Fibroblast of upper back skin (primary cell): ENCODE measurements at regions not wholly inside any gene's neighbourhood (a gene's known extent, or its start where the extent isn't known, plus 50 kb on each side); places are given as distances from the start of the nearest gene placed in this dataset.

Experiments
- DNase-seq: peaks from one replicate; pipeline ENCODE4 v3.0.0-alpha.2; 2013

- no peak for DNase-seq
Observed at GRCh38 chr6:88558981-88559380, 392.8 kb upstream of the CNR1 start.

DNA sequence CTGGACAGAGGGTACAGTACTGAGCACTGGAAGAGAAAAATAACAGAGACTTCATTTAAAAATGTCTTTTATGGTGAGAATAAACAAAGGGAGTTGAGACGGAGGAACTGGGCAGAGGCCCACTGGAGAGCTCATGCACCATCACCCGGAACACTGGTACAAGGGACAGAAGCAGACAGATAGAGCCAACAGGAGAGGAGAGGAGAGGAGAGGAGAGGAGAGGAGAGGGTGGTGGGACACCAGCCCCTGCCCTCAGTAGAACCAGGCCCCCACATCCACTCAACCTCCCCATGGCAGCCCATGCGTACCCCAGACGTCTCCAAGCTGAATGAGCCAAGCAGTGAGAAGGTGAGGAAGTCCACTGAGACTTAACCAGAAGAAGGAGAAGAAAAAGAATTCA lies 390.5 kb upstream of the CNR1 start:
- no peak for DNase-seq

DNA sequence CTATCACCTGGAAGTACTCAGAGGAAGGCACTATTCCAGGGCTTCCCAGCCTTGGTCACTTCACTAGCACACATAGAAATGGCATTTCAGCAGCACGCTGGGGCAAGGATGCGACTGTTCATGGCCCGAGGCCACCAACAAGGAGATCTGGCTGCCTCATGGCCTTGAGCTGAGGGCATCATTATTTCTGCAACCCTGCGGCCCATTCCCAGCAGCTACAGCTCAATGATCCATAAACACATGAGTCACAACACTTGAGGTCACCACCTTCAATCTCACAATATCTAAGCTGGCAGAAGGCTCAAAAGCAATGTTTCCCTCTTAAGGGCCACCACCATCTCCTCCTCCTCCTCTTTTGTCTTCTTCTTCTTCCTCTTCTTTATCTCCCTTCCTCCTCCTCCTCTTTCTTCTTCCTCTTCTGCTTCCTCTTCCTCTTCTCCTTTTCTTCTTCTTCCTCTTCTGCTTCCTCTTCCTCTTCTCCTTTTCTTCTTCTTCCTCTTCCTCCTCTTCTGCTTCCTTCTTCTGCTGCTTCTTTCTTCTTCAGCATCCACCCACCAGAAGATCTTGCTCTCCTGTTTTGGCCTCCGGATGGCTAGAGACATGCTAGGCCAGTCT lies 382.9 kb upstream of the CNR1 start:
- no peak for DNase-seq

- DNase-seq = no peak
Observed at GRCh38 chr6:88547768-88548167, 381.6 kb upstream of the CNR1 start.

GRCh38 chr6:88545991-88546390 lies 379.8 kb upstream of the CNR1 start:
- no peak for DNase-seq

DNA sequence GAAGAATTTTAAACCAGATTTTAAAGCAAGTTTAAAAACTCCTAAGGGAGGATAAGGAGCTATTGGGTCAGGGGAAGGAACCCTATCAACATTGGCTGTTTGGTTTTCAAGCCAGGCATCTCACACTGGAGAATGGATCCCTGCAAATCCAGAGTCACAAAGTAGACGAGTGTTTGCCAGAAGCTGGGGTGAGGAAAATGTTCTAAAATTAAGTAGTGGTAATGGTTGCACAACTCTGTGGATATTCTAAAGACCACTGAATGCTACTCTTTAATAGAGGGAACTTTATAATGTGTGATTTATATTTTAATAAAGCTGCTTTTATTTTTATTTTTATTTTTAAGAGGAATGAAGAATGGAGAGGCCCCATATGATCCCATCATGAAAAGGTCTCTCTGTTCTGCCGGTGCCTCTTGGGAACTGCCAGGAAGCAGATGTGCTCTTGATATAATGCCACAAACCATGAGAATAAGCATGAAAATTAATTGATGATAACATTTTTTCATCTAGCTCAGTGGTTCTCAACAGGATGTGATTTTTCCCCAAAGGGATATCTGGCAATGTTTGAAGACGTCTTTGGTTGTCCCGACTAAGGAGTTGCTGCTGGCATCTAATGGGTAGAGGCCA lies 379.0 kb upstream of the CNR1 start:
- DNase-seq = no peak

DNA sequence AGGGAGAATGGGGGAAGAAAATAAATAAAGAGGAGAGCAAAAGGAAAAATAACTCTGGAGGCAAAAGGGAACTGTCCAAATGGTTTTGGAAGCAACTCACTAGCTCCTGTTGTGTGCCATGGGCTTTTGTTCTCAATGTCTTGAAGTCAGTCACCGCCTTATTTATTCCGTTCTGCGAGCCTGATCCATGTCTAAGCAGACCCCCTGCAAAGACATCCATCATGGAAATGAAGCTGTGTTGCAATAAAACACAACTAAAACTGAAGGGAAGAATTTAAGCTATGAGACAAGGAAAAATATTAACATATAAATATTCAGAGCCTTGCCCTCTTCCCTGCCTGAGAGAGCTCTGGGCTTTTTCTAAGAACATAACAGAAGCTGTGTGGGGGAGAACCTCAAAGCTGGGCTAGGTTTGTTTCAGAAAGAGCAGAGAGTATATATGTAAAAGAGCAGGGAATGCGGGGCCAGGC lies 373.2 kb upstream of the CNR1 start:
- DNase-seq = peak; percentile 9

- no peak for DNase-seq
Observed at GRCh38 chr6:88538840-88539239, 372.7 kb upstream of the CNR1 start.

DNA sequence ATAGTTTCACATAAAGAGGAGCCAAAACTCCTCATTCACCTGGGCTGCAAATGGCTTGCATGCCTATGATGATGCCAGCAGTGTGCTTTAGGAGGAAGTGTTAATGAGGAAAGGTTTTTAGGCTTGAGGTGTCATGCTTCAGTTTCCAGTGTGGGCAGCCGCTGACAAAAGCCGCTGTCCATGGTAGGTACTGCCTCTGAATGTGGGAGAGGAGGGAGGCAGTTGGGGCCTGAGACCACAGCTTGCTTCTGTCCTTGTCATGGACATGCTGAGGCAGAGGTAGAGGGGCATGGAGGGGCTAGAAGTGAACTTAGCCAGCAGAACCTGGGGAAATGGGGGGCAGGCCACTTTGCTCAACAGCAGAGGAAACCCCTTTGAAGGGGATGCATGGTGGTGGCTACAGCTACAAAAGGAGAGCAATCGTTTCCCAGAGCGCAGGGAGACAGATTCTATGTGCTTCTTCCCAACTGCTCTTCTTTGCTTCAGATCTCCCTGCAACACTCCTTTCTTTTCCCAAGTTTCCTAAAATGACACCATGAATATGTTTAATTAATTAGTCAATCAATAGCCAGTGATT lies 372.1 kb upstream of the CNR1 start:
- DNase-seq = no peak

GRCh38 chr6:88536071-88536625 lies 370.0 kb upstream of the CNR1 start:
- DNase-seq = no peak

DNA sequence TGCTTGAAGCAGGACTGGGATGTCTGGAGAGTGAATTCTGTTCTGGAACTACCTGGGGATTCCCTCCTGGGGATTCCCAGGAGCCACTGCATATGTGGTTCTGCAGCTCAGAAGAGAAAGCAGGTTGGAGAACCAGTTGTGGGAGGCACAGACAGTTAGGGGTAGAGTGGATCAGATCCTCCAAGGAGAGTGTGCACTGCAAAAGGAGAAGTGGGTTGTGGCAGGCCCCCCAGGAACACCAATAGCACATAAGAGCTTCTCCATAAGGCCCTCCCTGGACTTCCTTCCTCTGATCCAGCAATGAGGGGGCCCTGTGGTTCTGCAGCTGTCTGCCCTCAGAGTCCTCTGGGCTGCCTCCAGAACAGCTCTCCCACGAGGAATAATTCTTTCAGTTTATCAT lies 369.2 kb upstream of the CNR1 start:
- DNase-seq = no peak

DNA sequence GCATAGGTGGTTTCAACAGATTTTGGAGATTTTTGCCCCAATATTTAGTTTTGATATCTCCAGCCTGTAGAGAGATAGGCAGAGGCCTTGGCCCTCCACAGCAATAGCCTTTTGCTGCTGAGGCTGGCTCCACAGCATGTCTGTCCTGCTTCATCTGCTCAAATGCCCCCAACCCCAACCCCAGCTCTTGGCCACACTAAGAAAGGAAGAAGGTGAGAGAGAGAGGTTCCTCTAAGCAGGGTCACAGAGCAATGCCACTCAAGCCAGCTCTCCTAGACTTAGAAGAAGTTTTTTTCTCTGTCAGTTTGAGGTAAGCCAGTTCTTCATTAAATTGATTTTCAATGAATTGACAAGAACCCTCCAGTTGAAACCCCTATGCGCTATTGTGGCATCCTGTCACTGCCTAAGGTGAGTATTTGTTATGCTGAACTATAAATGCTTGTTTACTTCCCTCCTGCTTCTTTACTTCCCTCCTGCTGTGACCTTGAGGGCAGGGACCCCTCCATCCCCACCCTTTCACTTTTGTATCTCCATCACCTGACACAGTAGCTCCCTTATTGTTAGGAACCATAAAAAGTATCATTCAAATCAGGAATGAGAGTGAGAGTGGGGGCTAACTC lies 366.2 kb upstream of the CNR1 start:
- no peak for DNase-seq

DNA sequence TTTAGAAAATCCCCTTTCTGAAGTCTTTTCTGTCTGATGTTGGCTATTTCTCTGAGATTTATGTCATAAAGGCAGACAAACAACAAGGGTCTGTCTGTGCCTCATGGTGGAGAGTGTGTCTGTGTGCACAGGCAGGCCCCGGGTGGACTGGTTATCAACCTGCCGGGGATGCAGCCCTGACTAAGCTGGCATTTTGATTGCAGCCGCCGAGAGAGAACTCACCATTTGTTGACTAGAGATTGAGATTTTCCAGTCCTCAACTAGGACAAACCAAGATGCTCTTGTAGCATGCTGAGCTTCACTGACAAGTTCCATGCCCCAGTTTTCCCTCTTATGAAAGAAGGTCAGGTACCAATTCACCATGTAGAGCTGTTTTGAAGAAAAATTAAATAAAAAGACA lies 363.6 kb upstream of the CNR1 start:
- DNase-seq = no peak

DNA sequence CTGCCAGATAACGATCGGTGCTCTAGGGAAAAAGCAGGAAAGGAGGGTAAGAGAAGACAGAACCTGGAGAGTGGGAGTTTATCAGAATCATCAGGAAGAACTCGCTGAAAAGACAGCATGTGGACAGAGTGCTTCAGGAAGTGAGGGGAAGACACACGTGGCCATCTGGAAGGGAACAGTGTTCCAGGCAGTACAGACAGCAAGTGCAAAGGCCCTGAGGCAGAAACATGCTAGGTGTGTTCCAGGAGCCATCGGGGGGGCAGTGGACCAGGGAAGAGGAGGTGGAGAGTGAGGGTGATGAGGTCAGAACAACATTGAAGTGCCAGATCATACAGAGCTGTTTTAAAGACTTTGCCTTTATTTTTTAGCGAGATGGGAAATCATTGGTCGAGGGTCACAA lies 354.3 kb upstream of the CNR1 start:
- DNase-seq = no peak

- DNase-seq = no peak
Observed at GRCh38 chr6:88520017-88520338, 353.8 kb upstream of the CNR1 start.

DNA sequence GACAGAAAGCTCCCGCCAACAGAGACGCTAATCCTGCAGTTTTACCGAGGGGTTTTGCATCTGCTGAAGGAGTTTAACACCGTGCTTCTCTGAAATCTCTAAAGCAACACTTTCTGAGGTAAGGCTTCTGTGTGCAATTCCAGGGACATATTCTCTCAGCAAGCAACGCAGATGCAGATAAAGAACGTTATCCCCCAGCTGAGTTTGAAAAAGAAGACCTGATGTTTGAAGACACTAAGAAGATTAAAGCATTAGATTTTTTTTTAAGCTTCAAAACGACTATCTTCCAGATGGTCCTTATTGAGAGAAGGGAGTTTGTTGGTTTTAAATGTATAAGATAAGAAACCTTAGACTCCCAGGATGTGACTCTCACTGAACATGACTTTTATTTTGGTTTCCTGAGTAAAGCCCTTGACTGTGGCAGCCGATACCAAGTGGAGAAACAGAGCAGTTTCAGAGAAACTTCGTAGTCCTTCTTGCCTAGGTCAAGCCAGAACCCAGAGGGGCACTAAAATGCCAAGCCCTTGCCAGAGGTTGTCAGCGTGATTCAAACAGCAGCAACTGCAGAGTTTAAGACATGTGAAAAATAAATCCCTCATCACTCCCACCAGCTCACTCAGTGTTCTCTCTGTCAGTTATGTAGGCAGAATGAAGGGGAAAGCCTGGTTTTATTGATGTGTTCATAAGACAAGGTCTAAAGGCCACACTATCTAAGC lies 353.3 kb upstream of the CNR1 start:
- DNase-seq = no peak

DNA sequence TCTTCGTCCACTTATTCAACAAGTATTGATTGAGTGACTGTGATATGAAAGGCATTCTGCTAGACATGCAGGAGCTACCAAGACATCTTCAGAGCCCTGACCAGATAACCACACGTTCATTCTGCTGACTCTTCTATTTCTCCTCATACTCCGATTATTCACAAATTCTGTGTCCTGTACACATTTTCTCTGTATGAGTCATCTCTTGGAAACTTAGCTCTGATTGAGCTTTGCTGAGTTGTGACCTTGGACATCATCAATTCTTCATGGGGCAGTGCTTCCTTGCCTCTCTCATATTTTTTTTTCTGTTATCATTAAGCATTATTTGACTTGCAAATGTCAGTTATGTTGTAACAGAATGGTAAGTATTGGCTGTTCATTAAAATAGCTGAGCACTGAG lies 351.6 kb upstream of the CNR1 start:
- no peak for DNase-seq

GRCh38 chr6:88513920-88514319 lies 347.8 kb upstream of the CNR1 start:
- no peak for DNase-seq

GRCh38 chr6:88513471-88513870 lies 347.3 kb upstream of the CNR1 start:
- DNase-seq = no peak

DNA sequence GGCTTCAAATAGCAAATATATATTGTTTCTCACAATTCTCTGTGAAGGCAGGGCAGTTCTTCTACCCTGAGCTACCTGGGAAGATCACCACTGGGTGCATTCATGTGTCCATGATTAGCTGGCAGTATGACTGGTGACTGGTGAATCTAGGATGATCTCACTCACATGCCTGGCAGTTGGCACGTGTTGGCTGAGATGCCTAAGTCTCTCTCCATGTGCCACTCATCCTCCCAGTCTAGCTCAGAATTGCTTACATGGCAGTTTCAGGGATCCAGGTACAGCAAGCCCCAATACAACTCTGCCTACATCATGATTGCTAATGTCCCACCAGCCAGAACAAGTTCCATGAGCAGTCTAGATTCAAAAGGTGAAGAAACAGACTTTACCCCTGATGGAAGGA lies 346.8 kb upstream of the CNR1 start:
- DNase-seq = no peak

DNA sequence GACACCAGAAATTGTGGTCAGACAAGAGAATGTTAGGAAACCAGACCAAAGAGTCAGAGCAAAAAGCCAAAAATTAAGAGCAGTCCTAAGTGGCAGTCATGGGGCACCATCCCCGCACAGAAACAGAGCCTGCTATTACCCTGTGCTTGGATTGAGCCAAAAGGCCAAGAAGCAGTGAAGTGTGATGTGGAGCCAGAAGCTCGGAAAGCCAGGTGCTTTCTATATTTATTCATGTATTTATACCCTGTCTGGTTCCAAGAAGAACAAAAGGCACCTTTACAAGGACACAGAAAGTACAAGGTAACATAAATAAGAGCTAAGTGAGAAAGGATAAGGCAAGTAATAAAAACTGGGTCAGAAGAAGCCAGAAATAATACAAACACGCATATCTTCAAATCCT lies 336.2 kb upstream of the CNR1 start:
- no peak for DNase-seq

DNA sequence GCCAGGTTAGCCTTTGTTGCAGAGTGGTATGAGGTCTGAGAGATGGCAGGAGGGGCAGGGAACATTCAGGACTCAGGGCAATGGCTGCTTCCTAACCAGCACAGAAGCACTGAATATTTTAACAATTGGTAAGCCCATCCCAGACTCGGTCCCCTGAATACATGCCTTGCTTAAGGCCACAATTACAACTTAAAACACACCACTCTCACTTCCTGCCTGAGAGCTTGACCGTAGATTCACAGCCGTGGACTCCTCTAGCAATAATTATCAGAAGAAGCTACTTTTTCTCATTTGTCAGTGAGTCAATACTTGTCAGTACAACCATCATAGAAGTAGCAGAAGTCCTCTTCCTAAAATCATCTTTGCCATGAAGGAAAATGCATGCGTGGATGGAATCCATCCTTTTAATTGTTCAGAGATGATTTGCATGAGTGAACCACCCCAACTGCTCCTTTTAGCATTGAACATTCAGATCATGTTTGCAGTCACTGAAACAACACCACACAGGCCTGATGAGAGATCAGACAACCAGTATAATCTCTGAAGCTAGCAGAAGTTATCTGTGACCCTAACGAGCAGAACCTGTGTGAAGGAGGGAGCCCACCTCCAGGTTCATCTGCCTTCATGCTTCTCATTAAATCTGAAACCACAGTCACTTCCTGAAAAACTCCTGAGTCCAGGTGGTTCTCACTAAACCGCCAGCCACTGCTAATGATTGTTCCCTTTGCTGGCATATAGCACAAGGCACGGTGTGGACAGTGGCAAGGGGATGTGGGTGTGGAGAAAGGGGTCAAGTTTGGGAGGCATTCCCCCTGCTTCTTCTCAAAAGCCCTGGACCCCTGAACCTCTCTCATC lies 333.9 kb upstream of the CNR1 start:
- no peak for DNase-seq

DNA sequence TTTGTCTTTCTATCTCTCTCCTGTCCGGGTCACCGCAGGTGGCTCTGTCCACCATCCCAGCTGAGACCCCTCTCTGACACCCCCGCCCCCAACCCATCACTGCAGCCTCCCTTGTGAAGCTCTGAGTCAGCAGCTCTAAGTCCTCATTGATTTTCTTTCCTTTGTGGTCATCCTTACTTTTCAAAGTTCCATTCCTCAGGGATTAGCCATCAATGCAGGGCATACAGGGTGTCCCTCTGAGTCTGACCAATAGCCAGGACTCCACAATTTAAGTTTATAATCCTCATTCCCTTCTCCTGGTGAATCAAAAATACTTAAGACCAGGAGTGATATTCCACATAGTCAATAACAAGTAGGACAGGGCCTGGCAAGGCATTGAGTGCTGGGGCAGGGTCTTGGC lies 333.3 kb upstream of the CNR1 start:
- DNase-seq = no peak
